GM19455 (cell line): ENCODE measurements at regions not wholly inside any gene's neighbourhood (a gene's known extent, or its start where the extent isn't known, plus 50 kb on each side); places are given as distances from the start of the nearest gene placed in this dataset.
"Not testable (repeated sequence)": the region's sequence is repeated elsewhere in the genome, so short reads cannot be mapped to it uniquely, and the experiment has no call there.

Experiments used
- ATAC-seq: cut with Tn5 transposase; IDR thresholded peaks from one replicate; pipeline ENCODE4 v1.9.1; 2021; ENCODE audit not compliant: unreplicated experiment

- ATAC-seq, result no peak
Measured at GRCh38 chr7:69534461-69535041, 63.7 kb upstream of the AUTS2 start.

- no peak for ATAC-seq
Measured at GRCh38 chr7:69537691-69538090, 60.6 kb upstream of the AUTS2 start.

- no peak for ATAC-seq
Measured at GRCh38 chr7:69539531-69539930, 58.7 kb upstream of the AUTS2 start.

GRCh38 chr7:69540287-69540686 lies 58.0 kb upstream of the AUTS2 start:
- no peak for ATAC-seq

GRCh38 chr7:69541779-69542432 lies 56.4 kb upstream of the AUTS2 start:
- not testable (repeated sequence) for ATAC-seq

GRCh38 chr7:69545175-69545574 lies 53.1 kb upstream of the AUTS2 start:
- ATAC-seq, result no peak
